Activated CD8-positive, alpha-beta memory T cell treated with anti-CD3 and anti-CD28 coated beads for 36 hours (primary cell): ENCODE measurements at regions not wholly inside any gene's neighbourhood (a gene's known extent, or its start where the extent isn't known, plus 50 kb on each side); places are given as distances from the start of the nearest gene placed in this dataset.

ENCODE experiments used
- CTCF ChIA-PET: fragments of 350-600 bp; sonication (Branson Sonifier 250); formaldehyde crosslinking; loops from one replicate; lab custom pipeline; 2021; ENCODE audit warnings: antibody characterized with exemption; lab: Charles Lee
- POLR2A ChIA-PET: fragments of 350-600 bp; sonication (Branson Sonifier 250); formaldehyde crosslinking; loops from one replicate; lab custom pipeline; 2021; ENCODE audit warnings: antibody characterized with exemption; lab: Charles Lee

DNA sequence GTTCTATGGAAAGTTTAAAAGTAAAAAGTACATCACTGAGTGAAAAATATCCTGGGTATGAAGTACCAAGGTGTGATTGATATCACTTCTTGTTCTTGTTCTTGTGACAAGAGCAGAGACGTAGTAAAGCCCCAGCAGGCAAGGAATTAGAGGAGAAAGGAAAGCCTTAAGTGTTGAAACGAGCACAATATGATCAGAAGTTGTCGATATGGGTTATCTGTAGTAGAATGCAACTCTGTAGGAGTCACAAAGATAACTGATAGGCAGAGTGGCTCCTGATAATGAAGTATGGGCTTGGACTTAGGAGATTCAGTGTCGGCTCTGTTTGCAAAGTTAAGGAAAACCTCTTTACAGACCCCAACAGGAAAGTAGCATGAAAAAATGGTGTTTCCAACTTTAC, 1179.1 kb downstream of the DTWD2 start:
- POLR2A ChIA-PET, result no interaction called here
- CTCF ChIA-PET, result no interaction called here

DNA sequence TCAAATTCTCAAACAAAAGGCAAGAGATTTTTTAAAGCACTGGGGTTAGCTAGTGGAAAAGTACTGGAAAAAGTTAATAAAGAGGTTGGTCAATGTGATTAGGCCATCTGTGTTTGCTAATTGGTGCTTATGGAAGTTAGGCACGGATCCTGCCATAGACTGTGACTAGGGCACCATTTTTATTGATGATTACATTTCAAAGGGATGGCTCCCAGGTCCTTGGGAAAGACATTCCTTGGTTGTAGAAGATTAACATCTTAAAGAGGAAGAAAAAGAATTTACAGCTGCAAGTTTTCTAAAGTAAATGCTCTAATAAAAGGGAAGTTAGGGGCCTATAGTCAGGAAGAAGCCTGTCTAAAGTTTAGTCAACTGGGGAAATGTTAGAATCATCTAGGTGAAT, 1183.3 kb downstream of the DTWD2 start:
- POLR2A ChIA-PET, result no interaction called here
- CTCF ChIA-PET, result no interaction called here

DNA sequence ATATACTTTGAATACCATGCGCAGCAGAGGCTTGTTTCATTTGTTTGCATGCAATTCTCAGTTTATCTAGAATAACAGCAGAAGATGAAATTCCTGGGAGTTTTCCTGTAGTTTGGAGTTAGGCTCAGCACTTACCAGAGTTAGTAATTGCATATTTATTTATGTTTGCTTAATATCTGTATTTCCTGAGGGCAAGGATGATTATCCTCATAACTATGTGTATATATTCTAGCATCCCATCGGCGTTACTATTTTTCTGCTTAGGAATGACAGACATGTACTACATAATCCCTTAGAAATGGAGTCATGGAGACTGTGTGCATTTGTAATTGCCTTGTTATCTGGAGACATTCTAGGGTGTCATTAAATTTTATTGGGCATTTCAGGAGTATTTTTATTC, 1184.8 kb downstream of the DTWD2 start:
- CTCF ChIA-PET, result no interaction called here
- POLR2A ChIA-PET, result no interaction called here

DNA sequence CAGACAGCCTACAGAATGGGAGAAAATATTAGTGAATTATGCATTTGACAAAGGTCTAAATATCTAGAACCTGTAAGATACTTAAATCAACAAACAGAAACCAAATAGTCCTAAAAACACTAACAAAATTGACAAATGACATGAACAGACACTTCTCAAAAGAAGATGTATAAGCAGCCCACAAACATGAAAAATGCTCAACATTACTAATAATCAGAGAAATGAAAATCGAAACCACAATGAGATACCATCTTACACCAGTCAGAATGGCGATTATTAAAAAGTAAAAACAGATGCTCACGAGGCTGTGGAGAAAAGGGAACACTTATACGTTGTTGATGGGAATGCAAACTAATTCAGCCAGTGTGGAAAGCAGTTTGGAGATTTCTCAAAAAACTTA, 1186.8 kb downstream of the DTWD2 start:
- CTCF ChIA-PET, result no interaction called here

DNA sequence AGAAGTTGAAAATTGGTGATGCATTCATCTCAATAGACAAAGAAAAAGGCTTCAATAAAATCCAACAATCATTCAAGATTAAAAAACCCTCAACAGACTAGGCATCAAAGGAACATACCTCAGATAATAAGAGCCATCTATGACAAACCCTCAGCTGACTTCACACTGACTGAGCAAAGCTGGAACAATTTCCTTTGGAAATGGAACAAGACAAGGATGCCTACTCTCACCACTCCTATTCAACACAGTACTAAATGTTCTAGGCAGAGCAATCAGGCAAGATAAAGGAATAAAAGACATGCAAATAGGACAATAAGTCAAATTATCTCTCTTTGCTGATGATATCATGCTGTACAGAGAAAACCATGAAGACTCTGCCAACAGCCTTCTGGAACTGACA, 1188.1 kb downstream of the DTWD2 start:
- CTCF ChIA-PET, result no interaction called here
- POLR2A ChIA-PET, result no interaction called here

More for the DNA sequence above, 1186.8 kb downstream of the DTWD2 start:
- POLR2A ChIA-PET, result no interaction called here

DNA sequence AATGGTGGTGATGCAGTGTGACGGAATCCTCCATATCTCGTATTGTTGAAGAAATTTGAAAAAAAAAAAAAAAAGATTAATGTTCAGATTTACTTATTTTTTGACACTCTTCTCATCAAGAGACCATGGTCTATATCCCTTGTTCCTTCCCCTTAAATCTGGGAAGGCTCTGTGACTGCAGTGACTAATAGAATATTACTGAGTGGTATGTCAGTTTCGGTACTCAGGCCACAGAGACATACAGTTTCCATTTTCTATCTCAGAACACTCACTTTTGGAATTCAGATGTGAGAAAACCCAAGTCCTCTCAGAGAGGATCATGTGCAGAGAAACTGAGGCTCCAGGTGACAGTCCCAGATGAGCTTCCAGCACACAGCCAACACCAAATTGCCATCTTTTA, 1193.5 kb downstream of the DTWD2 start:
- CTCF ChIA-PET, result no interaction called here
- POLR2A ChIA-PET, result no interaction called here

DNA sequence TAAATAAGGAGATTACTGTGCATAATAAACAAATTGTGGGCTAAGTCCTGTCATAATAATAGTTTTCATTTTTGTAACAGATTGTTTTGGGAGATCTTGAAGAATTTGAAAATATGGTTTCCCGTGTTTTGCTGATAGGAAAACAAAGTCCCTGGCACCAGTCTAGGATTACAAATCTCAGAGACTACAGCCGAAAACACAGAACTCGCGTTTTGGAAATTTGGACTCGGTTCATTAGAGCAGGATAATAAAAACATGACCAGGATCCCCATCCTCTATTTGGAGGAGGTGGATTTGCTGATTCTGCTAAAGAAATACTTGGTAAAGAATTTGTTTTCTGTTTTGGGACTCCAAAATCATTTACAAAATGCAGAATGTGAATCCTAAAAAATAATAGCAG, 1194.4 kb downstream of the DTWD2 start:
- ChIA-PET CTCF (no interaction called here), POLR2A (no interaction called here)

DNA sequence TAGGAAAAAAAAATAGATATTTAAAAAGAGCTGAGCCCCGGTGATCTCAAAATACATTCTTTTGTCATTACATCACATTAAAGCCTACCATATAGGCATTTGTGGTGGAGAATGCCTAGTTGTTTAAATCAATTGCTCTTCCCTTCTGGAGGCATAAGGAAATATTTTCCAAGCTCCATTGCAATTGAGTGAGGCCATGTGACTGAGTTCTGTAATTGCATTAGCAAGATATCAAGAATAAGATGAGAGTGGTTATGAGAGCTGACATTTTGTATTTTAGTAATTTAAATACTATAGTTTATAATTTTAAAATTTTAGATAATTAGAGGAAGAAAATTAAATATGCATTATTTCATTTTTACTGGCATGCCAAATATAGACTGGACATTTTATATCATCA, 1195.9 kb downstream of the DTWD2 start:
- CTCF ChIA-PET, result no interaction called here
- POLR2A ChIA-PET, result no interaction called here

DNA sequence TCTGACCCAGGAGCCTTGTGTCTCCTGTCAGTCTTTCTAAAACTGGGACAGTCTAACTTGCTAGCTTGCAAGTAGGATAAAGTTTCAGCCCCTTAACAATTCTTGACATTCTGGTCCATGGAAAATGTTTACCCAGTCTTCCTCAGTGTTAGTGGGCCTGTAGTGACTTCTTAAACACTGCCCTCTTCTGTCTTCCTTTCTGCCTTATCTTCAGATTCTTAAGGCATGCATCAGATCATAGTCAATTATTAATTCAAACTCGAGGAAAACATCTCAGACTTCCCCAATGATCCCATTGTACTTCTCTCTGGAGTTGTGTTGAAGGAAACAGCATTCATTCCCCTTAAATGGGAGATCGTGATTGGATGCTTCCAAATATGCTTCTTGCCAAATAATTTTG, 1199.8 kb downstream of the DTWD2 start:
- ChIA-PET CTCF (no interaction called here), POLR2A (no interaction called here)

DNA sequence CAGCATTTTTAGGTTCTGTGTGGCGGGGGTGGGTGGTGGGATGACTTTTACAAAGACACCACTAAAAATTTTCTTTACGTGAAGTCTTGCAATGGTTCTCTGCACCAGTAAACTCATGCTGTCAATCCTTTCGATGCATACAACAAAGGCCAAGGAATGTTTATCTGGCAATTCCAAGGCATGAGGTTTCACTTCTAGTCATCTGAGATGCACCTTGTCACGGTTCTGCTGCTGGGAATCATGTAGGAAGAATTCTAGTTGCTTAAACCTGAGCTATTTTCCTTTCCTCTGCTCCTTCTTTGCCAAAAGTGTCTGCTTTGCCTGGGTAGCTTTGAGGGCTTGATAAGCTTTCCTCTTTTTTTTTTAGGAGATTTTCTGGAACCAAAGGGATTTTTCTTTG, 1204.5 kb upstream of the SEMA6A start:
- CTCF ChIA-PET, result interaction anchor here (1.1 kb wide), 1 partner anchor 75 kb away, joined by 7 read pairs; no protein-coding TSS in a partner anchor
- POLR2A ChIA-PET, result no interaction called here

DNA sequence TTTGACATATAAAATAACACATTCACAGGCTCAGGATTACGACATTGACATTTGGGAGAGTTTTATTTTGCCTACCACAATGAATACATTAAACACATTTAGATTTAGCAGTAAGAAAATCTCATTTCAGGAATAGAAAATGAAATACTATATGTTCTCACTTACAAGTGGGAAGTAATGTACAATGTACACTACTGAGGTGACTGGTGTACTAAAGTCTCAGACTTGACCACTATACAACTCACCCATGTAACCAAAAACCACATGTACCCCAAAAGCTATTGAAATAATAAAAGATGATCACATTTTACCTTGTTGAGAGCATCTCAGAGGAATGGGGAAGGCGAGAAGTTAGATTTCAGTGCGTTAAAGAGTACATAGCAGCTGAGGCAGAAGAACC, 1202.4 kb upstream of the SEMA6A start:
- ChIA-PET POLR2A (no interaction called here), CTCF (no interaction called here)

DNA sequence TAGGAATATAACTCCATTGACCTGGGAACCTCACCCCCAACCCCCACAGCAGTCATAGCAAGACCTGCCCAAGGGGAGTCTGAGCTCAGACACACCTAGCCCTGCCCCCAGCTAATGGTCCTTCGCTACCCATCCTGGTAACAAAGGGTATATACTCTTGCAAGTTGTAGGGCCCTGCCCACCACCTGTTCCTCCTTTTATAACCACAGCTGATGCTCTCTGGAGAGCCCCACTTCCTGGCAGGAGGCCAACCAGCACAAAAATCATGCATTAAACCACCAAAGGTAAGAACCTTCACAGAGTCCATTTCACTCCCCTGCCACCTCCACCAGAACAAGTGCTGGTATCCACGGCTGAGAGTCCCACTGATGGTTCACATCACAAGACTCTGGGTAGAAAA, 1195.3 kb upstream of the SEMA6A start:
- POLR2A ChIA-PET, result no interaction called here
- CTCF ChIA-PET, result no interaction called here

DNA sequence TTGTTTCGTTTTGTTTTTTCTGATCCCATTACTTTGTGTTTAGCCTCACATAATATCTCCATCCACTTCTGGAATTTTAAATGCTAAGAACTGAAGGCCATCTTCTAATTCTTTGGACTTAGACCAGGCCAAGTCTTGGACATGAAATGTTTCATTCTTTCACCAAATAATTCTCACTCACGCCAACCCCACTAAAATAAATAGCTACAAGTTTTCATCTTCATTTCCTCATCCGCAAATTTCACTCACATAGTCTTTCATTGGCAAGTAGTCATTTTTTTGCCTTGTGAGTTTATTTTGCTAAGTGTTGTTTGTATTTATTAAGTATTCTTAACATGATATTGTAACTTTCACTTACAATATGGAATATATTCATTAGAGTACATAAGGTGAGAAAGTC, 1188.6 kb upstream of the SEMA6A start:
- POLR2A ChIA-PET, result no interaction called here

DNA sequence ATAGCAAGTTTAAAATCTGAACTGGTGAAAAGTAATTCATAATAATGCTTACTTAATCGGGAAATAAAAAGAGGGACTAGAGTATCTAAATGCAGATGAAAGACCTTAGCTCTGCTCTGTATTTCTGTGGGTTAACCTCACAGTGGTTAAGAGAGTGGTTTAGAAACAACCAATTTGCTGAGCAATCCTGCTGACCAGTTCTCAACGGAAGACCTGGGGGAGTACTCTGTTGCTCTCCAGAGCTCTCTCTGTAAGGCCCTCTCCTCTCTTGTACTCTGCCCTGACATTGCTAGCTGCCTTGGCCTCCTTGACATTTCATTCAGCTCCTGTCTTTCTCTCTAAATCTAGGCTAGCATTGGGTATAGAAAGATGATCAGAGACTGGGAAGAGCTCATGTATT, 1186.6 kb upstream of the SEMA6A start:
- POLR2A ChIA-PET, result no interaction called here
- CTCF ChIA-PET, result no interaction called here

More for the DNA sequence above, 1188.6 kb upstream of the SEMA6A start:
- CTCF ChIA-PET, result no interaction called here

DNA sequence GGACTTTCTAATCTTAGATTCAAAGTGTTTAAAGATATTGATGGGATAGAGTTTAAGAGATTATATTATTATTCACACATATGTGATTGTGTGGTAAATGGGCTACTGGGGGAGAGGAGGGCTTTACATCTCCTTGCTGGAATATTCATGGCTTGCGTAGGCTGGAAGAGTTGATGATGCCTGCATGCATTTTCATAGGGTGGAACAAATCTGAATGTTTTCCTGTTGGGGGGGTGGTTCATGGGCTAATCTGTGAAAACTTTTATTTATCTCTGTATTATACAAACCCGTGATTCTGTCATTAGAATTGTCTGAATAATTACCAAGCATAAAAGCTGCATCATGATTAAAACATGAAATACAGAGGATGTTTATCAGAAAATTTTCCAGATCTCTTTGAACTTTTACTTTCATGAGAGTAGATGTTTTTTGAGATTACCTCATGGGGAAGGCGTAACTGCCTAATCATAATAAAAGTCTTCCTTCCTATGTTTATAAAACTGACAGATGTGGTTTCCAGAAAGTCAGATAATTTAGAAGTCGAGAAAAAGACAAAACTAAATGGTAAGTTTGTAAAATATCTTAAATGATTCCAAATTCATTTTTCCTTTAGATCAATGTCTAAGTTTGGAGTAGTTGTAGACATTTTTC, 1185.4 kb upstream of the SEMA6A start:
- ChIA-PET CTCF (interaction anchor here (0.6 kb wide), 1 partner anchor 28 kb away, joined by 3 read pairs; no protein-coding TSS in a partner anchor), POLR2A (no interaction called here)

DNA sequence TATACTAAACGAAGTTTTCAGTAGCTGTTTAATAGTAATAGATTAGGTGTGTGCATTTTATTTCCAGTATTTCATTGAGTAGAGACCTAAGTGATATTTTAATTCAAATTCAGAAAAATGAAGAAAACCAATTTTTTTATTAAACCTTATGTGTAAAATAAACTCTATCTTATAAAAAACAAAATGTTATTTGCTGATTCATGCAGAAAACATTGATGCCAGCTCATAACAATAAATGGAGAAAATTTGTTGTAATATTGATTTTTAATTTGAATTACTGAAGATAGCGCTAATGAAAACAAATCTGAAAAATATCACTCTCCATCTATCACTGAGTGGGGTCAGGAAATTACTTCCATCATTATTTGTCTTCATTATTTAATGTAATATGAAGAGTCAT, 1177.8 kb upstream of the SEMA6A start:
- CTCF ChIA-PET, result no interaction called here
- POLR2A ChIA-PET, result no interaction called here

DNA sequence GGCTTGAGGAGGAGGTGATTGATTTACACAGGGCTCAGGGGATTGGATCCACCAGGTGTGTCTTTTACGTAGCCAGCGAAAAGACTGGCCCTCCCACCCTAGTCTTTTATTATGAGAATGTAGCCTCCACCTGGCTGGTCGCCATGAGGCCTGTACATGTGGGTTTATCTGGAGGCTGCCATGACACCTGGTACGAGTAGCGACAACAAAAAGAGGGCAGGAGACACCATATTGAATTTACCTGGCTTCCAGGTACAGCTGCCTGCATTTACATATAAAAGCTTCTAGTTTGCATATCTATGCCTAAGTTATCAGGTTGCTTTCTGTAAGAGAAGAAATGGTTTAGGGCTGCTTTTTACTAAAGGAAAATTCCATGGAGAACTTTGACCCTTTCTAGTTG, 1173.7 kb upstream of the SEMA6A start:
- CTCF ChIA-PET, result no interaction called here
- POLR2A ChIA-PET, result no interaction called here

DNA sequence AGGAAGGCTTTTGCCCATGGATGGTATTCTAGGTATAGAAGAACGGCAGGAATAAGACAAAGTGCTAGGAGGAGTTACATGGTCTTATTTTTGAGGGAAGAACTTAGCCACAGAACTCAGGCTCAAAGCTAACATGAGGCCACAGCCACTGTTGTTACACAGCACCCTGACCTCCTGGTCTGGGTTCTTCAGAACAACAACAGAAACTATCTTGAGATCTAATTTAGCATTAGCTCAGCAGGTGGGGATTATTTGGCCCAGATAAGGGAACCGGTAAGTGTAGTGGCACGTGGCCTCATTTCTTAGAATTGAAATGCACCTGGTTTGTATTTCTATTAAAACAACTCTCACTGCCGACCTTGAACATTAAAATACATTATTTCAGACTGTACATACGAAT, 1168.7 kb upstream of the SEMA6A start:
- CTCF ChIA-PET, result no interaction called here
- POLR2A ChIA-PET, result no interaction called here

DNA sequence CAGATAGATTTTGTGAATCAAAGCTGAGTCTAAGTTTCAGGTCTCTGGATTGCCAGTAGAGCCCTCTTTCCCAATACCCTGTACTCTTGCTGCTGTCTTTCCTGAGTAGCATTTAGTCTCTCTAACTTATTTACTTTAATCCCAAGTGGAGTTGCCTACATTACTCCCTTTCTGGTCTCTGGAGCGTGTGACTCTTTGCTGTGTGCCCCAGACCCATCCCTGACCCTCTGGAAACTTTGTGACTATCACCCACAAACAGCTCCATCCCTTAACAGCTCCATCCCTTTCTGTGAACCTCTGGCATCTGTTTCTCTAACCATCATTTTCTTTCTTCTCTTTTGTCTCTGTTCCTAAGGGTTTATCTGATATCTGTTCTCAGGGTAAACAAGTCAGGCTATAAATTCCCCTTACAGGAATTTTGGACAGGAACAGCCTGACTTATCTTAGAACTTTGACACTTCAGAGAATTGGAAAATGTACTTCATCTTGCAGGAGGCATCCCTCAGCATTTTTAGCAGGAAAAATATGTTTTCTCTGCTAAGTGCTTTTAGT, 1167.1 kb upstream of the SEMA6A start:
- CTCF ChIA-PET, result no interaction called here
- POLR2A ChIA-PET, result no interaction called here

DNA sequence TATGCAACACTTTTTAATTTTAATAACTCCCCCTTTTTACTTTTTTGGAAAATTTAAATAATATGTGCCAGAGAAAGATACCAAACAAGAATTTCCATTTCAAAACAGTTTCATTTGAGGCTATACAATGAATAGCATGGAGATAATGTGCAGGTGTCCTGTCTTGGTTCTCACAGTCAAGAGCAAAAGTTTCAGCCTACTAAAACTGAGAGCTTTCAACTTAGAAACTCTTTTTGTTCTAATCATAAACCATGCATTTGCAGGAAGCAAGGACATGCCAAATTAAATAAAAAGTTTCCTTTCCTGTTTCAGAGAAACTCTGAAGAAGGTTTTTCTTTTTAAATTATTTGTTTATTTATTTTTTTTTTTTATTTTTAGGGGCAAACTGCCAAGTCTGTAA, 1165.6 kb upstream of the SEMA6A start:
- POLR2A ChIA-PET, result no interaction called here
- CTCF ChIA-PET, result no interaction called here

DNA sequence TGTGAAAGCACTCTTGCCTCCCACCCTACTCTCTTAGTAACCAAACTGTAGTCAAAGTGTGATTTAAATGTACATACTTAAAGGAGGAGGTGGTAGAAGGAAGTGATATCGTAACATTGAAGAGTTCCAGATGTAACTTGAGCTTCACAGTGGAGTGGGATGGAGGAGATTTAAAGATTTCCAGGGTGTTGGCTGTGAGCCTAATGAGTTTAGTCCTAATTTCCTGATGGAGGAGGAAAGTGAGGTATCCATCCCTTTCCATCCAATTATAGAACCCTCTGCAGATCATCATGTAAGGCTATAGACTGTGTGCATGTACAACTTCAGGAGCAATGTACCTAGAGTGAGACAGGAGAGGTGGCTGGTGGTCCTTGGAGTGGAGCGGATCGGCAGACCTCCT, 1163.9 kb upstream of the SEMA6A start:
- POLR2A ChIA-PET, result no interaction called here
- CTCF ChIA-PET, result no interaction called here

DNA sequence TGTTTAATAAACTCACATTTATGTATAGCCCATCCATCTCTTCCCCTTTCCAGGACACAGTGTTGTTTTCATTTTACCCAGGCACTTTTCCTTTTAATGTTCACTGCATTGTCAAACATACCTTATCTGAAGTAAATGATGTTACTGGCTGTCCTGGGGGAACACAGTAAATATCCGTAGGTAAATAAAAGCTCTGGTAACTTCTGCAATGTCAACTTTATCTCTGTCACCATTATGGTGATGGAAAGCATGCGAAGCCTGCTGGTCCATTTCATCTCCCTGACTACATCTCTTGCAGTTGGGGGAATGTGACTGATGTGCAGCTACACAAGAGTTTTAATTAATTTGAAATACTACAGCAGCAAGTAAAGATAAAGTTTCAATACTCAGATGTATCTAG, 1162.1 kb upstream of the SEMA6A start:
- ChIA-PET POLR2A (no interaction called here), CTCF (no interaction called here)
